GM06990 (cell line): ENCODE measurements at regions not wholly inside any gene's neighbourhood (a gene's known extent, or its start where the extent isn't known, plus 50 kb on each side); places are given as distances from the start of the nearest gene placed in this dataset.

ENCODE experiments used
- DNase-seq: peaks from one replicate; pipeline ENCODE4 v3.0.0-alpha.2; 2011; ENCODE audit not compliant: insufficient read length; ENCODE audit errors: extremely low read depth
- H3K27me3 ChIP-seq: replicated peaks from 2 replicates; pipeline ENCODE4 v1.6.0; 2011; ENCODE audit warnings: low read length; ENCODE audit not compliant: control insufficient read depth, insufficient read depth
- H3K36me3 ChIP-seq: 2 replicates; pipeline ENCODE4 v1.5.1; 2011; ENCODE audit warnings: low read length; ENCODE audit not compliant: control insufficient read depth, insufficient read depth
- H3K4me3 ChIP-seq: replicated peaks from 2 replicates; pipeline ENCODE4 v1.5.1; 2011; ENCODE audit warnings: low read depth, mild to moderate bottlenecking, control low read depth, low read length
- CTCF ChIP-seq: IDR thresholded peaks from 2 replicates; pipeline ENCODE4 v1.5.1; 2011; ENCODE audit warnings: low read length, control low read depth, mild to moderate bottlenecking, inconsistent platforms; ENCODE audit not compliant: insufficient read depth, poor library complexity, severe bottlenecking

- no peak for DNase-seq
- no peak for TF ChIP-seq CTCF
- Histone ChIP-seq H3K27me3 (no peaks in the 10 kb centered on the region), H3K4me3 (no peak overlapping the region), H3K36me3 (no peaks in the 10 kb centered on the region)
Measured at GRCh38 chr7:93765475-93765874, 125.1 kb downstream of the TFPI2 start.

DNA sequence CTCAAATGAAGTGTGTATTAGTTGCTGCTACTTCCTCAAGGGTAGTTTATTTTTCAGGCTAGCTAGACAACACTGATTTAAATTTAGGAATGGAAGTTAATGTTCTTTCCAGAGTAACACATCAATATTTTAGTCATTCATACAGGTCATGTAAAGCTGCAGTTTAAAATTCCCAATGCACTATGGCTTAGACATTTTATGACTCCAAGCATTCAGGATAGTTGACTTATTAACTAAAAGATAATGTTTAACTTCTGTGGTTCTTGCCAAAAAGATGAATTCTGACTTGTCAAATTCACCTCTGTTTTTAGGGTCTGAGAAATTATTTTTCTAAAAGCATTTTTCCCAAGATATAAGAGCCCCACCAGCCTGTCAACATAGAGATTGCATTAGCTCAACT is 131.9 kb downstream of the TFPI2 start:
- no peak overlapping the region for H3K4me3 ChIP-seq
- no peaks in the 10 kb centered on the region for H3K27me3 ChIP-seq
- DNase-seq = no peak
- TF ChIP-seq CTCF = no peak
- no peaks in the 10 kb centered on the region for H3K36me3 ChIP-seq

GRCh38 chr7:93757426-93757825 is 133.1 kb downstream of the TFPI2 start:
- Histone ChIP-seq H3K27me3 (no peaks in the 10 kb centered on the region), H3K36me3 (no peaks in the 10 kb centered on the region), H3K4me3 (no peak overlapping the region)
- TF ChIP-seq CTCF = no peak
- DNase-seq = no peak

- no peak for DNase-seq
- no peak overlapping the region for H3K4me3 ChIP-seq
- no peaks in the 10 kb centered on the region for H3K36me3 ChIP-seq
- no peaks in the 10 kb centered on the region for H3K27me3 ChIP-seq
- no peak for TF ChIP-seq CTCF
Measured at GRCh38 chr7:93756890-93757289, 133.7 kb downstream of the TFPI2 start.

- Histone ChIP-seq H3K27me3 (no peaks in the 10 kb centered on the region), H3K36me3 (no peaks in the 10 kb centered on the region), H3K4me3 (no peak overlapping the region)
- TF ChIP-seq CTCF = no peak
- DNase-seq = no peak
Measured at GRCh38 chr7:93751421-93751820, 139.1 kb downstream of the TFPI2 start.

DNA sequence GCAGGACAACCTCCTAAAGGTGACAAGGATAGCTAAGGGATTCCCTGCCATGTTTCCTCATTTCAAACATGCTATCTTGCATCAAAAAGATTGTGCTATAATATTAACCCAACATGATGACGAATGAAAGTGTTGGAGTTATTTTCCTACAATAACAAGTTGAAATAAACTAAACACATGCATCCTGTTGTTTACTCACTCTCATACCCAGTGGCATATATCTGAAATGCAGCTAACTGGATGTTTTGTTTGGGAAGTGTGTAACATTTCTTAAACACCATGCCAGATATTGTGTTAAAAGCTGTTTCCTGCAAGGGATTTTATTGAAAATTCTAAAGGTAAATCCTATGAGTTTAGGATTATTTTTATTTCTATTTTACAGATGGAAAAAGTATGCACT is 139.6 kb downstream of the TFPI2 start:
- TF ChIP-seq CTCF = no peak
- no peaks in the 10 kb centered on the region for H3K27me3 ChIP-seq
- no peaks in the 10 kb centered on the region for H3K36me3 ChIP-seq
- DNase-seq = no peak
- H3K4me3 ChIP-seq = no peak overlapping the region
